HG03135 (cell line): ENCODE measurements at regions not wholly inside any gene's neighbourhood (a gene's known extent, or its start where the extent isn't known, plus 50 kb on each side); places are given as distances from the start of the nearest gene placed in this dataset.

ENCODE experiments used
- ATAC-seq: cut with Tn5 transposase; IDR thresholded peaks from one replicate; pipeline ENCODE4 v1.9.1; 2021; ENCODE audit warnings: mild to moderate bottlenecking, moderate library complexity; ENCODE audit not compliant: unreplicated experiment

DNA sequence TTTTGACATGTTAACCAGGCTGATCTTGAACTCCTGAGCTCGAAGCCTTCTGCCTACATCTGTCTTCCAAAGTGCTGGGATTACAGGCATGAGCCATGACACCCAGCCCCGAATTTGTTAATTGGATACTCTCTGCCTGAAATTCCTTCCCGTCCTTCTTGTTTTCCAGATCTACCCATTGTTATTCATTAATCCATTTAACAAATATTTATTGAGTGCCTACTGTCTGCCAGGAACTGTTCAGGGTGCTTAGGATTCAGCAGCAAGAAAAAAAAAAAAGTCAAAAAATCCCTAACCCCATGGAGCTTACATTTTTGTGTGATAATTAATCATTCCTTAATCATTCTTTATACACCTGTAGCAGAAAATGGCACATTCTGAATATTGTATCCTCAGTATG, 206.8 kb upstream of the FOXD3 start:
- no peak for ATAC-seq

GRCh38 chr1:63116016-63116415, 206.4 kb upstream of the FOXD3 start:
- ATAC-seq, result no peak

DNA sequence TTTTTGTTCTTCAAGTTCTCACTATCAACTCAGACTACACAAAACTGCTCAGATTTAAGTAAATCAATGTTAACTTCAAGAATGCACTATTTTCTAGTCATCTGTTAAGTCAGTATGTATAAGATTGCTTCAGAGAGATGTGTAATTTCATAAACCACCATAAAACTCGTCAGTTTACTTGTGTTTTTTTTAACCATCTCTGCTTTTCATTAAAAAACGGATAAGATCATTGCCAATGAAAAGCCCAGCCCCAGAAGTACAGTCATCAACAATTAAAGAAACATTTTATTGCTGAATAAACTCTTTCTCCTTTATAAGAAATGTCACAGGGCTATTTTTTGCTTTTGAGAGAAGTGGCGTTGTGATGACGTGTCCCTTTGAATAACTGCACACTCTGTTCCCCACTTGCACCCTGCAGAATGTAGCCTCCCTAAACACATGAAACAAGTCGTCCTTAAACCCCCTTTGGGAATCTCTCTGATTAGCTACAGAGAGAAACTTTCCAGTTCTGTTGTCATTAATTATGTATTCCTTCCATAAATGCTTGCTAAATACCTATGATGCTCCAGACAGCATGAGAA, 202.7 kb upstream of the FOXD3 start:
- ATAC-seq, result no peak

GRCh38 chr1:63122079-63122478, 200.3 kb upstream of the FOXD3 start:
- no peak for ATAC-seq

DNA sequence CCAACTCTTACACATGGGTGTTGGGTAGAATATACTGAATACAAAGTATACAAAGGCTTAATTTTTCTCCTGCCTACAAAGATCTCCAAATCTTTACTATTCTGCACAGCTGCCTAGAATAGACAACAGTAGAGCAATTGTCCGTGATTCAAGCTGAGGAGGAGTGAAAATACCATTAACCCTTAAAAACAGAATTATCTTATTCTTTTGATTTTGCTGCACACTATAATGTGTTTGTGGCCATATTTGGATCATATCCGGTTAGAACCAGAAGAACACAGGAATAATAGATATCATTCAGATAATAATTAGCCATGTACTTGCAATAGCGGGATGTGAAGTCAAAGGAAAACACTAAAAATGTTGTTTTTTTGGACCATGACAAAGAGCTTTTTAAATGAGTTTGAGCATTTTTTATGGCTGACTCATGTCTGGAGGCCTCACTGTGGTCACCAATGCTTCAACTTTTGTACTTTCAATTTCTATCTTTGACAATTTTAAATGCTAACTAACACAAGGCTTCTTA, 197.6 kb upstream of the FOXD3 start:
- ATAC-seq, result peak; percentile 78

GRCh38 chr1:63126104-63126503, 196.3 kb upstream of the FOXD3 start:
- no peak for ATAC-seq

- no peak for ATAC-seq
Measured at GRCh38 chr1:63127376-63127775, 195.0 kb upstream of the FOXD3 start.

- no peak for ATAC-seq
Measured at GRCh38 chr1:63128556-63128955, 193.8 kb upstream of the FOXD3 start.

- ATAC-seq, result no peak
Measured at GRCh38 chr1:63129184-63129583, 193.2 kb upstream of the FOXD3 start.

GRCh38 chr1:63129855-63130254, 192.5 kb upstream of the FOXD3 start:
- ATAC-seq, result no peak

DNA sequence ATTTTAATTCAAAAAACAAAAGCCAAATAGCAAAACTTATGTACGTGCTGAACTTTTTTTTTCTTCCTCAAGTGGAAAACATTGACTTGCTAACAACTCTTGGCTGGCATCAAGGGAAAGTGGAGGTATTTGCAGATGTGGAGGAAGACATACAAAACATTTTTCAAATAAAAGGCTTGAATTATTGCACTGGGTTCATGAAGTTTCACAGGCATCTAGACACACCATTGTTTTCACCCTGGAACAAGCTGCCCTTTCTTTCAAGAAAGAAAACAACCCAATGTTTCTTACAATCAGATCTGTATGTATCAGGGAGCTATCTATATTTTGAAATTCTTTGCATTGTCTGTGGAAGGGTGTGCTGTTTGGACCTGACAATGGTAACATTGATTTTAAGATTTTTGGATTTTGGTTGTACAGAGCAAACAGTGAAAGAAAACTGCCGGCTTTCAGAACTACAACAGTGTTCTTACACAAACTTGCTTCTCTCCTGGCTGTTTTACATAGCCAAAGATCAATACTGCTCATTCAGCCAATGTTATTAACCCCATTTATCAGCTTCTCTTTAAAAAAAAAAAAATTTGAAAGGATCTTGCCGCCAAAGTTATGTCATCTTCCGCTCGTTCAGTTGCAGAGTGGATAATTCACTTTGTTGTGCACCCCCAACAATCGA, 187.7 kb upstream of the FOXD3 start:
- no peak for ATAC-seq

GRCh38 chr1:63135174-63135512, 187.2 kb upstream of the FOXD3 start:
- no peak for ATAC-seq

DNA sequence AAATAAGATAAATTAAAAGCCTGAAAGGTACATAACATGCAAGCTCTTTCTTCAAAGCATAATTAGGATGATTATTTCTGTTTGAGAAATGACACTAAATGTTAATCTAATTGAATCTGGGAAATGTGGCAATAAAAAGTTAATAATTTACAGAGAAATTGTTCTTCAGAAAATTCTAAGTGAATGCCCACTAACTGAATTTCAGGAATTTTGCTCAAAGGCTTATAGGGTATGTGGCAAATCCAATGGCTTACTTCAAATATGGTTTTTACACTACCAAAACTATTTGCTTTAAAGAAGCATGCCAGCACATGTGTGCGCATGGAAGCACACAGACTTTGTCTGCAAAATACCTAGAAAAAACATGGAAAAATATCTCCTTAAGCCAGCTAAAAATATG, 186.6 kb upstream of the FOXD3 start:
- no peak for ATAC-seq

- no peak for ATAC-seq
Measured at GRCh38 chr1:63142001-63142400, 180.4 kb upstream of the FOXD3 start.

GRCh38 chr1:63143482-63143881, 178.9 kb upstream of the FOXD3 start:
- ATAC-seq, result no peak

DNA sequence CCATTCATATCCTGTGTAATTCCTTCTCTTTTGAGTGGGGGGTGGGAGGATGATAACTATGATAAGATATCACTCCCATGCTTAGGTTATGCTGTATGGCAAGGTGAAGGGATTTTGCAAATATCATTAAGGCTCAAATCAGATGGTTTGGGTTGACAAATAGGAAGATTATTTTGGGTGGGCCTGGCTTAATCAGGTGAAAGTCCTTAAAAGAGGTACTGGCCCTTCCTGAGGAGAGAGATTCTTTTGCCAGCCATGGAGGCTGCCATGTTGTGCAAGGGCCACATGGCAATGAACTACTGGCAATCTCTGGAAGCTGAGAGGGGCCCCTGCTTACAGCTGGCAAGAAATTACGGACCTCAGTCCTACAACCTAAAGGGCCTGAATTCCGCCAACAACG, 174.6 kb upstream of the FOXD3 start:
- ATAC-seq, result no peak

DNA sequence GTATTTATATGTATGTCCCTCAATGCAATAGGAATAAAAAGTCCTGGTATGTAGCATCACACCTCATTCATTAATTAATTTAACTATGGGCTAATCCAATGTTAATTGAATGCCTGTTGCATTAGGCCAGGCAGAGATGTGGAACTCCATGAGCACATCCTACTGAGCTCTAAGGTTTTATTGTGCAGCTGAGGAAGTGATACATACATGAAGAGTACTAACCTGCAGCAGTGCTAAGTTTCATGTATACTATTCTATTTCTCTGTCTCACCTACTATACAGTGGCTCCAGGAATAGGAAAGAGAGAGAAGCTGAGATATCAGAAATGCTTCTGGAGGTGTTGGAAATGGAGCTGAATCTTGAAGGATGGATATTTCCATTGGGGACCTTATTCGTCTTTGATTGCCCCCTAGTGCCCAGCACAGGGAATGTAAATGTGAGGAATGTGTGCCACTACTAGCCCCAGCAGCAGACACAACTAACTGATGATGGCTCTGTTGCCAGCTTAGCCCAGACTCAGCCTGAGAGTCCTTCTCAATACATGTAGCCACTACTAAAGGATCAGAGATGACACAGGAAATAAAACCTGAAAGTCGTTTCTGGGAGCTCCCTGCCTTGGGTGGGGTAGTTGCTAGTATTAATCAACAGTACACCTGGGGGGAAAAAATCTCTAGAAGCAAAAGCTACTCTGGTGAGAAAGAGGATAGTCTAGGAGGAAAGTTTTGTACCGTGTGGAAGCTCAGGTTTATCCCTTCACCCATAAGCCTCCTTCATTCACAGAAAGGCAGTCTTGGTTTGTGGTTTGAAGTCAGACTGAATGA, 173.3 kb upstream of the FOXD3 start:
- ATAC-seq, result peak; percentile 65

- no peak for ATAC-seq
Measured at GRCh38 chr1:63152572-63152971, 169.8 kb upstream of the FOXD3 start.

- no peak for ATAC-seq
Measured at GRCh38 chr1:63155437-63155836, 166.9 kb upstream of the FOXD3 start.

GRCh38 chr1:63157085-63157484, 165.3 kb upstream of the FOXD3 start:
- no peak for ATAC-seq

- ATAC-seq, result no peak
Measured at GRCh38 chr1:63169057-63169456, 153.3 kb upstream of the FOXD3 start.

GRCh38 chr1:63173161-63173560, 149.2 kb upstream of the FOXD3 start:
- ATAC-seq, result no peak
